GDM1 (cell line): ENCODE measurements at regions not wholly inside any gene's neighbourhood (a gene's known extent, or its start where the extent isn't known, plus 50 kb on each side); places are given as distances from the start of the nearest gene placed in this dataset.
"Not testable (repeated sequence)": the region's sequence is repeated elsewhere in the genome, so short reads cannot be mapped to it uniquely, and the experiment has no call there.

ENCODE experiments used
- DNase-seq: peaks from one replicate; lab custom pipeline; 2025; lab: John Stamatoyannopoulos, UW

DNA sequence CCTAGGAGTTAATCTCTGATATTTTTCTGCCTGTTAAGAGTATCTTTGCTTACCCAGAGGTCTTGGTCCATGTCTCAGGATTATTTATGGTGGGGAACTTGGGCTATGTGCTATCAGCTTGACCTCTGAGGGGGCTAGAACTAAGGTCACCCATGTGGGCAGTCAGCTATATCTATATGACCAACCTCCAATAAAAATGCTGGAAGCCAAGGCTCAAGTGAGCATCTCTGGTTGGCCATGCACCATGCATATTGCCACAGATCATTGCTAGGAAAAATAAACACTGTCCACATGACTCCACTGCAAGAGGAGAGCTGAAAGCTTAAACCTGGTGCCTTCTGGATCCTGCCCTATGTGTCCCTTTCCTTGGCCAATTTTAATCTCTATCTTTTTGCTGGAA is 196.5 kb upstream of the SLC7A11 start:
- no peak for DNase-seq

DNA sequence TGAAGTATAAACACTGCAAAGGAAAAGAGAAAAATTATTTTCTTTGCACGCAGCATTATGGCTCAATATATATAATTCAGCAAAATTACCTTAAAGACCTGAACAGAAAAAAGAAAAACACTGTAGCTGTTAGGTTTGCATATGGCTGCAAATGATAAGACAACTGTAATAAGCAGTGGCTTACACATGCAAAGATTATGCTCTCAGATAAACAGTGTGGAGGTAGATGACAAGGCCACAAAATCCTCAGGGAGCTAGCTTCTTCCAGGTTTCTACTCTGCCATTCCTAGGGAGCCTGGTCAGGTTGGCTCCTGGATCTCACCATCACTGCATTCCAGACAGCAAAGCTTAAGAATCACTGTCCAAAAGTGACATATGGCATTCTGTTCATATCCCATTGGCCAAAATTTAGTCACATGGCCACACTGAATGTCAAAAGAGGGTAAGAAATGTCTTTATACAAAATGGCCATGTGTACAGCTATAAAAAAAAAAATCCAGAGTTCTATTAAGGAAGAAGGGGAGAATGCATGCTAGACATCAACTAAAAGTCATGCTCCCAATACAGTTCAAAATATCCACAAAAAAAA is 195.2 kb upstream of the SLC7A11 start:
- no peak for DNase-seq

DNA sequence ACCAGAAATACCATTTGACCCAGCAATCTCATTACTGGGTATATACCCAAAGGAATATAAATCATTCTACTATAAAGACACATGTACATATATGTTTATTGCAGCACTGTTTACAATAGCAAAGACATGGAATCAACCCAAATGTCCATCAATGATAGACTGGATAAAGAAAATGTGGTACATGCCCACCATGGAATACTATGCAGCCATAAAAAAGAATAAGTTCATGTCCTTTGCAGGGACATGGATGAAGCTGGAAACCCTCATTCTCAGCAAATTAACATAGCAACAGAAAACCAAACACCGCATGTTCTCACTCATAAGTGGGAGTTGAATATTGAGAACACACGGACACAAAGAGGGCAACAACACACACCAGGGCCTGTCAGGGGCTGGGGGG is 193.6 kb upstream of the SLC7A11 start:
- not testable (repeated sequence) for DNase-seq

DNA sequence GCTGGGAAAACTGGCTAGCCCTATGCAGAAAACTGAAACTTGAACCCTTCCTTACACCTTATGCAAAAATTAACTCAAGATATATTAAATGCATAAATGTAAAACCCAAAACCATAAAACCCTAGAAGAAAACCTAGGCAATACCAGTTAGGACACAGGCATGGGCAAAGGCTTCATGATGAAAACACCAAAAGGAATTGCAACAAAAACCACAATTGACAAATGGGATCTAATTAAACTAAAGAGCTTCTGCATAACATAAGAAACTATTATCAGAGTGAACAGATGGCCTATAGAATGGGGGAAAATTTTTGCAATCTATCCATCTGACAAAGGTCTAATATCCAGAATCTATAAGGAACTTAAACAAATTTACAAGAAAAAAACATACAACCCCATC is 192.9 kb upstream of the SLC7A11 start:
- DNase-seq, result not testable (repeated sequence)

DNA sequence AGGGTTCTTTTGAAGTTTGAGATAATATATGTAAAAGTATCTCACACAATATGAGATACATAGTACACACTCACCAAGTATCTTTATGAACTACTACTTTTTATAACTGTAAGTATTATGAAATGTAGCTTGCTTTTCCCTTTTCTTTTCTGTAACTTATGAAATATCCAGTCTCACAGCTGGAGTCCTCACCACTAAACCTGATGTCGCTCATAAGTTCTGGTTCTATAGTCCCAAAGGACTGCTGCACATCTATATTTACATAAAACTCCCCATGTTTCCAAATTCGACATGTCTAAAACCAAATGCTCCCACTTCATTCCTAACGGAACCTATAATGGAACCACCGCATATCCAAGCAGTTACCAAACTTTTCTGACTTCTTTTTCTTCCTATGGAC is 186.5 kb upstream of the SLC7A11 start:
- no peak for DNase-seq

DNA sequence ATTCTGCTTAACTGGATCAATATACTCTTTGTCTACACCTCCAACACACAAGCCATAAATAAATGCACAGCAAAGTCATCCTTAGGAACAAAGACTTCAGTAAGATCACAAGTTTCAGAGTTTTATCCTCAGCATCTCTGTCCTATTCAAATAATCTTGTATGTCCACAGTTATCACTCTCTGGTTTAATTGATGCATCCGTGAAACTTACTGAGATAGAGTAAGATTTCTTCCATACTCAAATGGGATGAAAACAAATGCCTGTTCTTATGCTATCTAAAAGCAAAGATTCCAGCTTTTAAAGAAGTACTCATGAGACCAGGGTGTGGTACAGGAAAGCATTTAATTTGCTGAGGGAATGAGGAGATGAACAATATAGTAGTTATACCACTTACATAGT is 184.6 kb upstream of the SLC7A11 start:
- DNase-seq, result no peak

DNA sequence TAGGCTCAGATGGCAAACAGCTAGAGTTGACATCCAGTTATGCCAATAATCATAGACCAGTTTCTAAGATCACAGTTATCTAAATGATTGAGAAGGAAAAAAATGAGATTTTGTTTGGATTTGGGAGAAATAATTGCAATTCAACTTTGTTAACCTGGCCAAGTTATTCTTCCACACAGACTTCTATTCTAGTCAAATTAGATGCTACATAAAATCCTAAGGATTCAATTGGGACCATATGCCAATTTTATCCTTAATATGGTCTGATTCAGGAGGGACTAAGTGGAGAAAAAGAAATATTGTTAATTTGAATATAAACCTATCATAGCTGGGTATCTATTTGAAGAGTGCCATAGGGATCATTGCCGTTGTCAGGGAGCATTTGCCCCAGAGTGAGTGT is 178.3 kb upstream of the SLC7A11 start:
- no peak for DNase-seq

DNA sequence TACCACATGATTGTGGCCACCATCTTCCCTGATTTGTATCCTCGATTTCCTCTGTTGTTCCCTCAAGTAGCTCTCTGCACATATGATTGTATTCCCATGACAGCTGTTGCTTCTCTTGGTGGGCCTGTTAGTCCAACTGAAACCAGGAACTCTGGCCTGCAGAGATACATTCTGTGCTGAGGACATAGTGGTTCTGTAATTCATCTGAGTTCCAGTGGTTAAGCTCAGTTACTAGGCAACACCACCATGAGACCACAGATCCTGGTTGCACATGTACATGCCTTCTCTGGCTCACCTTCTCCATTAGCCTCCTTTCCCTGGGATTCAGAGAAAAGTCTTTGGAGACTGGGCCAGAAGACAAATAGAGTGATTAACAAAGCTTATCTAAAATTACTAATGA is 172.1 kb upstream of the SLC7A11 start:
- no peak for DNase-seq

DNA sequence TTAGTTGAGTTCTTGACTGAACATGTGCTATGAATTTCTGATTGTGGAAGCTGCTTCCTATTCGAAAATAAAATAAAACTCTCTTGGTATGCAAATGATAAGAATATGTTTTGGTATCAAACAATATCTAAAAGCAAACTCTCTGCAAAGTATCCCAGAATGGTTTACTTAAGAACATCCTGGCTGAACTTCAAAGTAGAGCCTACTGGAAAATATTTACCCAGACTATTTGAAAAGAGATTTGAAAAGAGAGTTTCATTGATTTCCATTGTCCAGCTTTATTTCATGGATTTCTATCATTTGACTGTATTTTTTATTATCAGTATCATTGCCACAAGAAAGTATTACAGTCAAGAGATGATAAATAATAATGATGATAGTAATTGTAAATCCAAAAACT is 171.1 kb upstream of the SLC7A11 start:
- DNase-seq, result no peak

DNA sequence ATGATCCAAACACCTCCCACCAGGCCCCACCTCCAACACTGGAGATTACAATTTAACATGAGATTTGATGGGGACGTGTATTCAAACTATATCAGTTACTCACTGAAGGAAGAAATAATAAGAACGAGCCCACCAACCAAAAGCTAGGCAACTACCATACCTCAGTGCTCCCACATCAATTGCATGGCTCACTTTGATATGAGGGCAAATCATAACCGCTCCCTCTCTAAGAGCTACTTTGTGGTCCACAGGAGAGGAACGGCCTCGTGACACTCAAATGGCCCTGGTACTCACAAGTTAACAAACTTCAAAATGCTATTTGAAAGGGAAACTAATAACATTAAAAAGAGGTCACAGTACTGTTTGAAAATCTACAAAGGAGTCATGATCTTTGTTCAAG is 170.7 kb upstream of the SLC7A11 start:
- no peak for DNase-seq

DNA sequence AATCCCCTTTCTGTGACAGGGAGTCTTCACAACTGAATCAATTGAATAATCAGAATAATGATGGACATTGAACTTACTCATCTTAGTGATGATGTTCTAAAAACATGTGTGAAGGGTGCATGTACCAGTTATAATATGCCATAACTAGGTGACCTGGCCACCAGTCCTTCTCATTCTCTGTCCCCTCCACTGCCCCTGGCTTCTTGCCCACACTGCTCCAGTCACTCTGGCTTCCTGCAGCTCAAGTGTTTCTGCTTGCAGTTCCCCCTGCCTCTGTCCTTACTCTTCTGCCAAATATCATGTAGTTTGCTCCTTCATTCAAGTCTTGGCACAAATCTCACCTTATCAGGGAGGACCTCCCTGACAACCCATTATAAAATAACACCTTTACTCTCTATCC is 168.1 kb upstream of the SLC7A11 start:
- no peak for DNase-seq

DNA sequence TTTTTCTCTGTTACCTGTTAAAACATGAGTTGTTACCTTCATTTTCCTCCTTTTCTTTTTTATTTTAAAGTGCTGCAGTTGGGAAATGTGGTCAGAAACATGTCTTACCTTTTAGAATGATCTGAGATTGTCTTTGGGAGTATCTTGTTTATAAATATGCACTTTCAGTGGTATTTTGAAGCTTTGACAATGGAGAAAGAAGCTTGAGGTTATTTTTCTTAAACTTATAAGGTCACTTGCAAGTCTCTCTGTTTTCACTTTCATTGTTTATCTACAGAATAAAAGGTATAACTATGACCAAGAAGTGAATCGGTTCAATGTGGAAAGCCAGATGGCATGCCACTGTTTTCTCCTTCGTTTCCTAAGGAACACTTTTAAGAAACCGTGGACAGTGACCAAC is 167.5 kb upstream of the SLC7A11 start:
- no peak for DNase-seq

DNA sequence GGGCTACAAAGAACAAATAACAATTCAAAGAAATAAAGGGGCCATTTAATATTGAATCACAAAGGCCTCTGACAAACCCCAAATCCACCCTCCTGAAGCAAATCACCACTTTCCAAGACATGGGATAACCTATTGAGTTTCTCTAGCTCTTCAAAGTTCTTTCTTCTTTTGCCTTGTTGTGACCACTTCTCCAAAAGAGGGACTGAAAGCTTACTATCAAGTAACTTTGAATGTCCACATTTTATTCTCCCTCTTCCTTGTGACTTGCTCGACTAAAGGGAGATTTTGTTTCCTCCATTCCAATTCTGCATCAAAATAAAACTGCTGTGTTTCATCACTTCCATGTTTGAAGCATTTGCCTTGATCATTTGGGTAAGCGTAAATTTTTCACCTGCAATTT is 166.6 kb upstream of the SLC7A11 start:
- no peak for DNase-seq

DNA sequence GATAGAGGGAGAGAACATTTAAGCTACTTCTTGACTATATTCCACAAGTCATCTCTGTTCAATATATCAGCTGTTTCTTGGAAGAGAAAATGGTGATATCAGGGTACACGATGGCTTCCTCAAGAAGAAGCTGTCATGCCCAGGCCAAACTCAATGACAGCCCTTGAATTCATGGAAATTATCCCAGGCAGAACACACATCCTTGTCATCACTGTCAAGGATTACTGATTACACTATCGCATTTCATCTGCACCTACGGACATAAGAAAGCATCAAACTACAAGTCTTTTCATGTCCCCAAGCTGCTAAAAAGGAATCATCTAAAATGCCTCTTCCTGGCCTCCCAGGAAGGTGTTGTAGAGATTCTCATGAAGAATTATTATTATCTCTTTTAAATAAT is 165.2 kb upstream of the SLC7A11 start:
- no peak for DNase-seq

DNA sequence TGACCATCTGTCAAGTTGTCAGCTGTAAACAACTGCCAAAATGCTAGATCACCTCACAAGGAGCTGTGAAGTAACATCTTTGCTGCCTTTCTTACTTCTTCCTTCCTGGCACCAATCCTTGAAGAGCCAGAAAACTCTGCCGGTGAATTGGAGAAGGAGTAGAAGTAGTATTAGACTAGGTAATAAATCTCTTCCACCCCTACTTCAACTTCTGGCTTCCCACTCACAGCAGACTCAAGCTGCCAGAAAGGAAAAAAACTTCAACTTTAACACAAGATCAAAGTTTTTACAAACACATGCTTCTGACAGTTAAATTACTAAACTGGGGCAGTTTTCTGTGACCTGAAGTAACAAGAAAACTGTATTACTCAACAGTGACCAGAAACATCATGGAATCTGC is 164.7 kb upstream of the SLC7A11 start:
- DNase-seq, result no peak

DNA sequence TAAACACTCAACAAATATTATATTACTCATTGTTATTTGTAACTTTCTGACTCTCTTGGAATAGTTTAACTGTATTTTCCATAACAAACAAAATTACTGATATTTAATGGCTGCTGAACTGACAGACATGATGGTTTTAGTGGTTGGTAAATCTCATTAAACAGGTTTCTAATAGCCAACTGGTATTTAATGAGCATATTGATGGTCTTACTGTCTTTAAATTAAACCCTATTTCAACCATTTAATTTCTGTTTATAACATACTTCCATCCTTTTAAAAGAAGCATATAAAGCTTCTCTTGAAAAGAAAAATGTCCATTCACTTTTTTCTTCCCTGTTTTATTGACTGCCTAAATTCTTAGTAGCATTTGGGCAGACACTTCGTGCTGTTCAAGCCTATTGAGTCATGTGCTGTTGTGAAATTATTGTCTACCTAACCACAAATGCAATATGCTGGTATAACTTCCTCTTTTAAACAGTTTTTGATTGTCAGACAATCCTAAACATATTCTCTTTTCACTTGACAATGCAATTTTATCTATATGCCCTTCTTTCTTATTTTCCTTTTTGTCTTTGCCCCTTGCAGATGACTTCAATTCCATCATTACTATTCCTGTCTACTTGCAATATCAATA is 163.9 kb upstream of the SLC7A11 start:
- DNase-seq, result no peak

DNA sequence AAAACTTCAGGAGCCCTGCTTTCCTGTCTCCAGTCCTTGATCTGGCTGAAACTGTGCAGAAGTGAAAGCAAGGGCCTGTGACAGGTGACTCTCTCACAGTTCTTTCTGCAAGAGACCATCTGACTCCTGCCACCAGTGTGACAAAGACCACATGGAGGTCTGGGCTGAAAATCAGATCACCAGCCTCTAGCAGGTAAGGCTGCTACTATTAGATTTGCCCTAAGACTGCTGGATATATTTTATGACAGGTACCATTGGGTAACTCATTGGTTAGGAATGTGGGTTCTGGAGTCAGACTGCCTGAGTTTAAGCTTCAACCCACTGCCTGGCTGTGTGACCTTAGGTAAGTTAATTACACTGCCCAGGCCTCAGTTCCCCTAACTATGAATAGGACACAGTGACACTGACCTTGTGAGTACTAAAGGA is 163.3 kb upstream of the SLC7A11 start:
- no peak for DNase-seq

DNA sequence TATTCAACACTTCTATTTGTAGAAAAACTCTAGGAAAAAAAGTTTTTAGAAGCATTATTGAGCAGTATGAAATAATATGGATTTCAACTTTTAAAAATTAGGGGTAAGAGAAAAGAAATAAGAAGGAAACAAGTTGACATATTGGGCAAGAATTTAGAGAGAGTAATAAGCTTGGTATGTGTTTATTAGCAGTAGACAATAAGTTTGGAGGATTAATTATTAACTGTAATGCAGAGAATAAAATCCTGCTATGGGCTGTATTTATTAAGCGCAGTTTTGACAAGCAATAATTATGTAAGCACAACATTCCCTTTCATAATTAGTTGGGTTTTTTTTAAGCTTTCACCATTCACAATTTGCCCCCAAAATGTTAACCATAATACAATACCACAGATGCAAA is 162.7 kb upstream of the SLC7A11 start:
- DNase-seq, result no peak

DNA sequence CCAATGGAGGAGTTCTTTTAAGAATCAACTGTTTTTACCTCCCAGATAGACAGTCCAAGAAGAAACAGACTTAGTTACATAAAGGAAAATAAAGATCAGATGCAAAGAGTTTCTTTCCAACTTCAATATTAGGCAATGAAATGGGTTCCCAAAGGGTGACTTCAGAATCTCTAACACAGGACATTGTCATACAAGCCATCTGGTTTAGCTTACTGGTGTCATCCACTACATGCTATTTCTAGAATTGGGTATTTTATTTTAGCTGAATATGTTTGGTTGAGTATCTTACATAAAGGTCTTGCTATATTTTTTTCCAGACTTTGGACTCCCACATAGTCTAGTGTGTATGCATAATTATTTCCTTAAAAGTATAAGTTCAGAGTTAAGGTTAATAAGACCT is 162.1 kb upstream of the SLC7A11 start:
- DNase-seq, result no peak

DNA sequence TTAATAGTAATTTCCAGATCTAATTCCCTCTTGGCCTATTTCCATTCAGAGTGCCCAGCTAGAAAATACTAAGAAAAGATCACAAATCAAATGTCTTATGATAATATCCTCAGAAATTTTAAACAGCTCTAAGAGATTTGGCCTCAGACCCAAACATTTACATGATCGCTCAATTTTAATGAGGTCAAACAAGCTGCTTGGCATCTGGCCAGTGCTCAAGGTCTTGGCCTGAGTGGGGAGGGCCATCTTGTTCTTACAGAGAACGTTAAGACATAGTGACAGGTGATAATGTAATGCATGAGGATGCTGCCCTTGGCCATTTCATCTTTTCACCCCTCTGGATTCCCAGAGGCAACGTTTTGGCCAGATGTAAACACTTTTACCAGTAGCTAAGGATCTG is 159.2 kb upstream of the SLC7A11 start:
- no peak for DNase-seq

DNA sequence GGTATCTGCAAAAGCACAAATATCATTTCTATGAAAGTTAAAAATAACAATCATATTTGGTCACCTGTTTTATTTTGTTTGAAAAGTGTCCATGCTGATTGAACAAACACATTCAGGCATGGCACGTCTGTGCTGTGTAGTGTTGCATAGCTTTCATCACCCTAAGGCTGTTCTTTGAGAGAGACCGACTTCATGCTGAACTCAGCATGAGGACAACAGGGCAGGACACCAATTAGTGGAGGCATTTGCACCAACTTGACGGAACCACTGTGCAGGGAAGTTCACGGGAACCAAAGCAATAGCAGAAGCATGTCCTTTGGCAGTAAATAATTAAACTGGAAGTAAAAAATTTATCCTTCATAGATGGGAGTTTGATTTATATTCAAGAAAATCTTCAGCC is 158.4 kb upstream of the SLC7A11 start:
- DNase-seq, result no peak

DNA sequence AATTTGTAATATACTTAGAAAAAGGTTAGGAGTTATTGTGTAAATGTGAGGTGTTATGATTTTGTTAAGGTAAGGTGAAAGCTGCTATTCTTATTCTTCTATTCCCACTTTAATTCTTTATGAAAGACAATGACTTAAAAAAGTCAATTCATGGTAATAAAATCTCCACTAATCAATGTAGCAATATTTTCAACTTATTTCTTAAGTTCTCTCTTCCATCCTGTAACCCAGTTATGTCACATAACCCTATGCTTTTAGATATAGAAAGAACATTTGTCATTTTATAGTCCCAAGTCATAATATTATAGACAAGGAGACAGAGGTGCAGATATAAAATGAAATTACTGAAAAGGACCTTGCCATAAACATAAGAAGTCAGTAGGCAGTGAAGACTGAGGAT is 157.9 kb upstream of the SLC7A11 start:
- DNase-seq, result no peak

DNA sequence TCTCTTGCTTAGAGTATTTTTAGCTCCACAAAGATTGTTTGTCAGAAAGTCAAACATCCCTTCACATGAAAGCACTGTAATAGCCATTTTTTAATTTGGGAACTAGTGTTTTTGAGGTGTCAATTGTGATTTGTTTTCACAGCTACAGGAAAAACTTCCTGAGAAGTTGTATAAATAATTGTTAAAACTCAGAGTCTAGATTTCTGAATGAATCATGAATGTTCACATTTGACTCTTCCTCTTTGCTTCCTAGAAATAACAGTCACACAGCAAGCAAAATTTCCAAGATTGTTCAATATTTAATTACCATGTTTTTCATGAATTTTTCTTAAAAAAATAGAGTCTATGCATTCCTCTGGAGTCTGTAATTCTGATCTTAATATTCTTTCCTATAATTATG is 156.9 kb upstream of the SLC7A11 start:
- DNase-seq, result no peak

DNA sequence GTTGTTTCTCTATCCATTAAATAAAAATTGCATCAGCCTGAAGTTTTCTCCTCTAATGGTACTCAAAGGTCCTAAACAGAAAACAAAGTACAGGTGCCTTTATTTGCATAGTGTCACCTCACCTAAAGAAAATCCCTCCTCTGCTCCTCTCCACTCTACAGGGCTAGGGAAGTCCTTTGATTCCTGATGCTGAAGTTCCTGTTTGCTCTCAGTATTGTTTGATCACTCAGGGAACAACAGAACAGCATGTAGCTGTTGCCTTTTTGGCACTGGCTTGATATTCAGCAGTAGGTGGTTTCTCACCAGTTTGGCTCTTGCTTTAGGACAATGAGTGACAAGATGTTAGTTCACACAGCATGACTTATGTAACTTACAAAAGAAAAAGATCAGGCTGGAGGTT is 156.2 kb upstream of the SLC7A11 start:
- no peak for DNase-seq
